ENCODE measurements at regions not wholly inside any gene's neighbourhood (a gene's known extent, or its start where the extent isn't known, plus 50 kb on each side); places are given as distances from the start of the nearest gene placed in this dataset.

DNA sequence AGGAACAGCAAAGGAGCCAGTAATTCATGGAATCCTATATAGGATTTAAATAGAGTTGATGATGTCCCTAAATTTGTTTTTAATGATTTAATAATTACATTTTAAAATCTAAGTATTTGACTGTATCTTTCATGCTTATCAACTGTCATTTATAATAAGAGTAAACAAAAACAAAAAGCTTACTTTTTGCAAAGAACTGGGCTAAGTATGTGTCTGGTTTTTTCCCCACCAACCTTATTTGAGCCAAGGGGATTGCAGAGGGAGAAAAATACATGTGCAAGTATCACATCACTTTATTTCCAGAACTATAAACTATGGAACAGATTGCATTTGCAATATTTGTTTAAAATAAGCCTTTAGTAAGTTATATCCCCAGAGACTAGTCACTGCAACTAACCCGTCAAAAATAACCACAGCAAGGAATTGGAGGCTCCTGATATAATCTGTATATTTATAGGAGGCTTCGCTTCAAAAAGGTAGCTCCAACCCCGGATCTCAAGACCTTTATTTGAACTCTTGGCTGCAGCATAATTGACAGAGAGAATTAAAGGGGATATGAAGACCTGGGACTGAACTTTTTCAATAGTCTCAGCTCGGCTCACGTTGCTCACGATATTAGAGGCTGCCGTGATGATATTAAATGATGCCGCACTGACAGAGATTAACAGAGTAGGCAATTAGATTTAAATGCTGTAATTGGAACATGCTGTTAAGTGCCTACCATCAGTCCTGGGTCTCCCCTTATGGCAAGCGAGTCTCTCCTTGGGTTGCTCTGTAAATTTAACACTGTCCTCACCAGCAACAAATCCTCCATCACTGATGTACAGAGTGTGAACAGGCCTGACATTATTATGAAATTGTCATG is 329.1 kb upstream of the NFIA start:
- H3K4me2 ChIP-seq (ENCODE audit: insufficient read depth in 1 of 2, low read depth in 2 of 2, low read length in 2 of 2): no peak overlapping the region
- H3K23me2 ChIP-seq (ENCODE audit: low read depth, low read length): no peaks in the 10 kb centered on the region
- H3K56ac ChIP-seq (replicated peaks; ENCODE audit: insufficient read length, low read depth, low read length): no peak overlapping the region
- H2AK5ac ChIP-seq (ENCODE audit: low read depth, low read length): no peak overlapping the region
- H3K14ac ChIP-seq (ENCODE audit: insufficient read length): no peak overlapping the region
- no peak overlapping the region for H4K91ac ChIP-seq (replicated peaks; ENCODE audit: insufficient read length, low read length)
- no peak overlapping the region for H2BK5ac ChIP-seq (ENCODE audit: low read depth, low read length)
- H4K5ac ChIP-seq (ENCODE audit: insufficient read length, low read depth, low read length): no peak overlapping the region
- H3K4me1 ChIP-seq (replicated peaks in 1 of 4; ENCODE audit: control insufficient read depth in 3 of 4, insufficient read depth in 4 of 4, low read length in 3 of 4): no peaks in the 10 kb centered on the region
- H2BK12ac ChIP-seq (ENCODE audit: low read depth, low read length): no peak overlapping the region
- no peak overlapping the region for H3K4me3 ChIP-seq (ENCODE audit: extremely low read depth in 1 of 4, insufficient read depth in 2 of 4, low read depth in 3 of 4, low read length in 4 of 4)
- no peaks in the 10 kb centered on the region for H4K20me1 ChIP-seq (replicated peaks in 1 of 2; ENCODE audit: control insufficient read depth in 1 of 2, insufficient read depth in 2 of 2, low read length in 2 of 2)
- no peaks in the 10 kb centered on the region for H3K79me2 ChIP-seq (ENCODE audit: control insufficient read depth in 1 of 2, insufficient read depth in 2 of 2, low read length in 2 of 2)
- ChIA-PET POLR2A (ENCODE audit: partially characterized antibody) (no interaction called here), CTCF (ENCODE audit: partially characterized antibody) (interaction anchor here (1.7 kb wide), 1 partner anchor 12 kb away, joined by 13 read pairs; no protein-coding TSS in a partner anchor)
- H3K4ac ChIP-seq (replicated peaks; ENCODE audit: insufficient read length, low read depth, low read length): no peak overlapping the region
- no peak overlapping the region for H2BK20ac ChIP-seq (ENCODE audit: low read length)
- H3K36me3 ChIP-seq (ENCODE audit: control insufficient read depth in 2 of 4, insufficient read depth in 4 of 4, low read length in 3 of 4): no peaks in the 10 kb centered on the region
- no peaks in the 10 kb centered on the region for H3K9me3 ChIP-seq (ENCODE audit: insufficient read depth in 2 of 2, low read depth in 1 of 2, low read length in 1 of 2)
- no peak overlapping the region for H3K27ac ChIP-seq (ENCODE audit: low read depth, low read length)
- no peak overlapping the region for H2BK15ac ChIP-seq (ENCODE audit: low read length)
- H3K79me1 ChIP-seq (ENCODE audit: low read depth, low read length): no peaks in the 10 kb centered on the region
- WGBS, 2 experiments (ENCODE audit: extremely low coverage in 1 of 2, insufficient coverage in 1 of 2, insufficient read length in 1 of 2, insufficient replicate concordance in 2 of 2, low coverage in 1 of 2, low lambda C conversion rate in 2 of 2, missing lambda C conversion rate in 1 of 2): 88% methylated on average over 9 of the region's 9 CpGs; no CpG with 5 or more reads in 1 of the 2 experiments
- H3K18ac ChIP-seq (ENCODE audit: extremely low read depth, low read length): no peak overlapping the region
- no peak for DNase-seq (ENCODE audit: low read depth in 1 of 2, low spot score in 2 of 2)
- no peak overlapping the region for H4K8ac ChIP-seq (ENCODE audit: extremely low read depth, insufficient read depth, low read length)
- no peaks in the 10 kb centered on the region for H3K27me3 ChIP-seq (replicated peaks in 1 of 4; ENCODE audit: control insufficient read depth in 3 of 4, extremely low read depth in 1 of 4, insufficient read depth in 3 of 4, low read length in 3 of 4)
- H2BK120ac ChIP-seq (replicated peaks; ENCODE audit: low read depth, low read length): no peak overlapping the region
- H2AFZ ChIP-seq (ENCODE audit: low read length): no peak overlapping the region
- H3K23ac ChIP-seq (ENCODE audit: insufficient read length): no peak overlapping the region
- H3K9ac ChIP-seq (replicated peaks in 1 of 4; ENCODE audit: extremely low read depth in 1 of 4, low read depth in 3 of 4, low read length in 3 of 4): no peak overlapping the region
- FAIRE-seq: no peak
- TF ChIP-seq CBX5 (IDR thresholded peaks at IDR 0.05; ENCODE audit: low read depth, low read length) (no peak), KDM4A (IDR thresholded peaks at IDR 0.05; ENCODE audit: low read depth, low read length, severe bottlenecking) (no peak), EZH2 (IDR thresholded peaks at IDR 0.05; ENCODE audit: low read depth, low read length, severe bottlenecking) (no peak), CREB1 (IDR thresholded peaks at IDR 0.05) (no peak), GABPA (IDR thresholded peaks at IDR 0.05; ENCODE audit: borderline replicate concordance, insufficient read depth, low read length) (no peak), NRF1 (IDR thresholded peaks at IDR 0.05; ENCODE audit: low read depth, low read length) (no peak), CEBPB (IDR thresholded peaks at IDR 0.05; ENCODE audit: low read depth, low read length) (no peak), POU5F1 (IDR thresholded peaks at IDR 0.05; ENCODE audit: low read depth, low read length) (no peak), SAP30 (IDR thresholded peaks at IDR 0.05; ENCODE audit: insufficient read depth, insufficient replicate concordance, low read length) (no peak), SP4 (IDR thresholded peaks at IDR 0.05; ENCODE audit: low read length) (no peak)
- TF ChIP-seq, protein P1, sequence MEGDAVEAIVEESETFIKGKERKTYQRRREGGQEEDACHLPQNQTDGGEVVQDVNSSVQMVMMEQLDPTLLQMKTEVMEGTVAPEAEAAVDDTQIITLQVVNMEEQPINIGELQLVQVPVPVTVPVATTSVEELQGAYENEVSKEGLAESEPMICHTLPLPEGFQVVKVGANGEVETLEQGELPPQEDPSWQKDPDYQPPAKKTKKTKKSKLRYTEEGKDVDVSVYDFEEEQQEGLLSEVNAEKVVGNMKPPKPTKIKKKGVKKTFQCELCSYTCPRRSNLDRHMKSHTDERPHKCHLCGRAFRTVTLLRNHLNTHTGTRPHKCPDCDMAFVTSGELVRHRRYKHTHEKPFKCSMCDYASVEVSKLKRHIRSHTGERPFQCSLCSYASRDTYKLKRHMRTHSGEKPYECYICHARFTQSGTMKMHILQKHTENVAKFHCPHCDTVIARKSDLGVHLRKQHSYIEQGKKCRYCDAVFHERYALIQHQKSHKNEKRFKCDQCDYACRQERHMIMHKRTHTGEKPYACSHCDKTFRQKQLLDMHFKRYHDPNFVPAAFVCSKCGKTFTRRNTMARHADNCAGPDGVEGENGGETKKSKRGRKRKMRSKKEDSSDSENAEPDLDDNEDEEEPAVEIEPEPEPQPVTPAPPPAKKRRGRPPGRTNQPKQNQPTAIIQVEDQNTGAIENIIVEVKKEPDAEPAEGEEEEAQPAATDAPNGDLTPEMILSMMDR (IDR thresholded peaks at IDR 0.05; ENCODE audit: control extremely low read depth in 1 of 3, insufficient read depth in 1 of 3, low read depth in 1 of 3, low read length in 3 of 3): no peak
